Raji (cell line): ENCODE measurements at regions not wholly inside any gene's neighbourhood (a gene's known extent, or its start where the extent isn't known, plus 50 kb on each side); places are given as distances from the start of the nearest gene placed in this dataset.

Experiments
- POLR2A ChIP-seq: IDR thresholded peaks from 2 replicates; pipeline ENCODE4 v1.6.1; 2011; ENCODE audit warnings: low read depth, low read length, control low read depth; ENCODE audit not compliant: insufficient read depth

GRCh38 chr6:159103396-159104162, 58.8 kb upstream of the TAGAP start:
- TF ChIP-seq POLR2A, result no peak

- TF ChIP-seq POLR2A, result no peak
These were observed 57.8 kb upstream of the TAGAP start for GRCh38 chr6:159102373-159103160.

- TF ChIP-seq POLR2A, result no peak
These were observed 56.9 kb upstream of the TAGAP start for GRCh38 chr6:159101656-159102055.

- no peak for TF ChIP-seq POLR2A
These were observed 55.8 kb upstream of the TAGAP start for GRCh38 chr6:159100395-159101182.

DNA sequence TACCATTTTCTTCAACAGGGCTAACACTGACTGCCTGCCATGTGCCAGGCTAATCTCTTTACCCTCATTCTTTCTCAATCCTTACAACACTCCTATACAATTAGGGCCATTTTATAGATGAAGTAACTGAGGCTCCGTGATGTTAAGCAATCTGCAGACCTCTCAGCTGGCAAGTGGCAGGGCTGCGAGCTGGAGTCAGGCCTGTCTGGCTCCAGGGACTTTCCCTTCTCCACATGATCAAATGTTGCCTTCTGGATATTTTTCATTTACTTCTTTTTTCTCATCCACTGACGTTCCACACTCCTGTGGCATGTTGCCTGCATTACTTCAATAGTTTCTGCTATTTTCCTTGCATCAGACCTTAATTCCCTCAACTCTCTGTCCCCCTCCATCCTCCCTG, 55.2 kb upstream of the TAGAP start:
- no peak for TF ChIP-seq POLR2A

DNA sequence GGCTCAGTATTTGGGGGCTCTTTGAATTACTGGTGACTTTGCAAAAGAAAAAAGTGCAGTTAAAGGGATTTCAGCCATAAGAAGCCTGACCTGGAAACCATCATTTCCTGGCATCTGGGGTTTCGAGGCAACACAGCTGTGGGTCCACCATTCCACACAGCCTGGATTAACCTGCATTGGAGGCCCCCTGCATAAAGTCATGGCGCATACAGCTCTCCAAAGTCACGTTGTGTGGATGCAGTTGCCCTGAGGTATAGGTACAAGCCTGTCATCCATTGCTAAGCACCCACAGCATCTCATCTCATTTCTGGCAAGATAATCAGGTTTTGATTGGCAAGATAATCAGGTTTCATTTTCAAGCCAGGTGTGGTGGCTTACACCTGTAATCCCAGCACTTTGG, 54.5 kb upstream of the TAGAP start:
- TF ChIP-seq POLR2A, result no peak

- TF ChIP-seq POLR2A, result no peak
These were observed 53.9 kb upstream of the TAGAP start for GRCh38 chr6:159098636-159099106.

GRCh38 chr6:159097256-159097655, 52.5 kb upstream of the TAGAP start:
- TF ChIP-seq POLR2A, result no peak

DNA sequence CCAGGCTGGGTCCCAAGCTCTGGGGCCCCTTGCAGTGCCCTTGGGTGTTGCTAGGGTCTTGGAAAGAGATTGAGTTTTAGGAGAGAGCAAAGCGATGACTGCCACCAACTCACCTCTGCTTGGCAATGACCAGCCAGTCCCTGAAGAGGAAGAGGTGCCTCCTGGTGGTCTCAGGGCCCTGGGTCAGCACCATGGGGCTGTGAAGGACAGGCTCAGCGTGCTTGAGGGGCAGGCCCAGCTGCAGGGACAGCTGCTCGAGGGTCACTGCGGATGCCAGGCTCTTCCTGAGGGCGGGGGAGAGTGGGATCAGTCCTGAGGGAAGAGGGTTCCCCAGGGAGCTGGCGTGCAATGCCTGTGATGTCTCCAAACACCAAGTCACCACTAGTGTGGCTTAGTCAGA, 50.8 kb upstream of the TAGAP start:
- no peak for TF ChIP-seq POLR2A

DNA sequence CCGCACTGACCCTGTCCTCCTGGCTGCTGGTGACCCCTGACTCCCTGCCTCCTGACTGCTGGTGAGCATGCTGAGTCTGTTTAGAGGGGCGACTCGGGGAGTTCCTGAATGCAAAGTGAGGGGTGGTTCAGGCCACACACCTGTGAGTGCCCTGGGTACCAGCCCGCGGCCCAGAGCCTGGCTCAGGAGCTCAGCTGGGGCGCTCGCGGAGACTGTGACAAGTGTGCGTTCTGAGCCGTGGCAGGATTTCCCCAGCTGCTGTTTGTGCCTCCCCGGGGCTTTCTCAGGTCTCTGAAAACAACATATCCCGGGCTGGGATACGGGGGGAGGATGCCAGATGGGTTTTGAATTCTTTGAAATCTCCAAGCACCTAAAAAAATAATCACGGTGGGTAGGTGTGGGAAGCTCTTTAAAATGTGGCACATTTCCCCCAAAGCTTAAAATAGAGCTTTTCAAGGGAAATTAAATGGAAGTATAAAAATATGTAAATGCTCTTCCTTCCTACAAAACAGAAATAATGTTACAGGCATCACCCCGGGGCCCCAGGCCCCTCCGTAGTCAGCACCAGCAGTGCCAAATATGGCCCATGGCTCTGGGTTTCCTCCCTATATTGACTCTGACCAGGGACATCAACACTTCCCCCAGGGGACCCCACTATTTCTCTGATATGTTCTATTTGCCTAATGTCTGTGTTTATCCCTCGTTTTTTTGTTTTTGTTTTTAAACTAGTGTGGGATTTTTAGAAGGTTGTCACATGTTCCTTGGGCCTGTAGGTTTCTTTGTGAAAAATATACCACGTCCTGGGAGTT, 49.9 kb upstream of the TAGAP start:
- peak; percentile 49 for TF ChIP-seq POLR2A
